ENCODE measurements at regions not wholly inside any gene's neighbourhood (a gene's known extent, or its start where the extent isn't known, plus 50 kb on each side); places are given as distances from the start of the nearest gene placed in this dataset.

DNA sequence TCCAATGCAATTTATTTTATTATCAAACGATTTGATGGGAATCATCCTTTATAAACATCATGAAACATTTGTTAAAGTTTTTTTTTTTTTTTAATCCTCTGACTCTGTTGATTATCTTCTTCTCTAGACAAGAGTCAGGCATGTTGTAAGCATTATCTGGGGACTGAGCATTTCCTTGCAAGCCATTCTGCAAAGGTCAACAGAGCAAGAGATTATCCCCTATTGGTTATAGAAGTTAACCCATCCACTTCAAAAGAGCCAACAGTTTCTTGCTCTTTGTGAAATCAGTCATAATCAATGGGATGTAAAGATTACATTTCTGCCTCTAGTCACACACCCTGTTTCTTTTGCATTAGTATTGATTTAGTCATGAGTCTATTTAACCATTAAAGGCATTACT lies 368.8 kb upstream of the ADGRL4 start:
- Histone ChIP-seq H3K4me1 (ENCODE audit: control insufficient read depth in 4 of 4, insufficient read depth in 4 of 4, low read length in 3 of 4) (peaks cover 0 to 5% (median 0%) of the 10 kb centered on the region in 4 donors), H3K36me3 (ENCODE audit: control insufficient read depth in 4 of 4, insufficient read depth in 3 of 4, low read depth in 1 of 4, low read length in 3 of 4) (no peaks in the 10 kb centered on the region), H3K9ac (ENCODE audit: low read depth in 1 of 2, low read length in 2 of 2) (no peak overlapping the region), H3K27me3 (ENCODE audit: control insufficient read depth in 4 of 4, insufficient read depth in 4 of 4, low read length in 3 of 4) (no peaks in the 10 kb centered on the region), H3K9me3 (ENCODE audit: control insufficient read depth in 4 of 4, low read length in 3 of 4) (no peaks in the 10 kb centered on the region), H3K4me3 (ENCODE audit: low read depth in 1 of 3, low read length in 3 of 3) (no peak overlapping the region), H3K27ac (ENCODE audit: low read depth in 1 of 2, low read length in 2 of 2) (no peak overlapping the region)
- no peak for DNase-seq (ENCODE audit: low spot score)
- TF ChIP-seq GABPA (IDR thresholded peaks at IDR 0.05 in 1 of 2, conservative IDR thresholded peaks at IDR 0.05 in 1 of 2): no peak
- TF ChIP-seq YY1 (IDR thresholded peaks at IDR 0.05): no peak
- no peak for TF ChIP-seq CTCF (IDR thresholded peaks at IDR 0.05; ENCODE audit: low read depth, low read length, missing input control)
- TF ChIP-seq HNF4G (IDR thresholded peaks at IDR 0.05): no peak
- TF ChIP-seq FOXA2 (IDR thresholded peaks at IDR 0.05): no peak
- no peak for TF ChIP-seq FOXA1 (IDR thresholded peaks at IDR 0.05)
- TF ChIP-seq, protein P1, sequence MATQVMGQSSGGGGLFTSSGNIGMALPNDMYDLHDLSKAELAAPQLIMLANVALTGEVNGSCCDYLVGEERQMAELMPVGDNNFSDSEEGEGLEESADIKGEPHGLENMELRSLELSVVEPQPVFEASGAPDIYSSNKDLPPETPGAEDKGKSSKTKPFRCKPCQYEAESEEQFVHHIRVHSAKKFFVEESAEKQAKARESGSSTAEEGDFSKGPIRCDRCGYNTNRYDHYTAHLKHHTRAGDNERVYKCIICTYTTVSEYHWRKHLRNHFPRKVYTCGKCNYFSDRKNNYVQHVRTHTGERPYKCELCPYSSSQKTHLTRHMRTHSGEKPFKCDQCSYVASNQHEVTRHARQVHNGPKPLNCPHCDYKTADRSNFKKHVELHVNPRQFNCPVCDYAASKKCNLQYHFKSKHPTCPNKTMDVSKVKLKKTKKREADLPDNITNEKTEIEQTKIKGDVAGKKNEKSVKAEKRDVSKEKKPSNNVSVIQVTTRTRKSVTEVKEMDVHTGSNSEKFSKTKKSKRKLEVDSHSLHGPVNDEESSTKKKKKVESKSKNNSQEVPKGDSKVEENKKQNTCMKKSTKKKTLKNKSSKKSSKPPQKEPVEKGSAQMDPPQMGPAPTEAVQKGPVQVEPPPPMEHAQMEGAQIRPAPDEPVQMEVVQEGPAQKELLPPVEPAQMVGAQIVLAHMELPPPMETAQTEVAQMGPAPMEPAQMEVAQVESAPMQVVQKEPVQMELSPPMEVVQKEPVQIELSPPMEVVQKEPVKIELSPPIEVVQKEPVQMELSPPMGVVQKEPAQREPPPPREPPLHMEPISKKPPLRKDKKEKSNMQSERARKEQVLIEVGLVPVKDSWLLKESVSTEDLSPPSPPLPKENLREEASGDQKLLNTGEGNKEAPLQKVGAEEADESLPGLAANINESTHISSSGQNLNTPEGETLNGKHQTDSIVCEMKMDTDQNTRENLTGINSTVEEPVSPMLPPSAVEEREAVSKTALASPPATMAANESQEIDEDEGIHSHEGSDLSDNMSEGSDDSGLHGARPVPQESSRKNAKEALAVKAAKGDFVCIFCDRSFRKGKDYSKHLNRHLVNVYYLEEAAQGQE (IDR thresholded peaks at IDR 0.05): no peak
- 13% methylated on average over 1 of the region's 1 CpG for WGBS

GRCh38 chr1:79374397-79374796 lies 367.9 kb upstream of the ADGRL4 start:
- no peaks in the 10 kb centered on the region for H3K27me3 ChIP-seq (ENCODE audit: control insufficient read depth in 4 of 4, insufficient read depth in 4 of 4, low read length in 3 of 4)
- no peaks in the 10 kb centered on the region for H3K9me3 ChIP-seq (ENCODE audit: control insufficient read depth in 4 of 4, low read length in 3 of 4)
- no peak overlapping the region for H3K9ac ChIP-seq (ENCODE audit: low read depth in 1 of 2, low read length in 2 of 2)
- H3K27ac ChIP-seq (ENCODE audit: low read depth in 1 of 2, low read length in 2 of 2): no peak overlapping the region
- TF ChIP-seq TAF1 (conservative IDR thresholded peaks at IDR 0.05) (no peak), NR2F2 (IDR thresholded peaks at IDR 0.05) (no peak), SP1 (IDR thresholded peaks at IDR 0.05) (no peak), CTCF (IDR thresholded peaks at IDR 0.05; ENCODE audit: low read depth, low read length, missing input control) (no peak), EGR1 (IDR thresholded peaks at IDR 0.05; ENCODE audit: low read depth in 2 of 2) (no peak), GABPA (IDR thresholded peaks at IDR 0.05 in 1 of 2, conservative IDR thresholded peaks at IDR 0.05 in 1 of 2) (no peak), YY1 (IDR thresholded peaks at IDR 0.05) (no peak), RAD21 (IDR thresholded peaks at IDR 0.05) (no peak), MAX (IDR thresholded peaks at IDR 0.05) (no peak), HNF4G (IDR thresholded peaks at IDR 0.05) (no peak), ATF3 (IDR thresholded peaks at IDR 0.05) (no peak), FOXA2 (IDR thresholded peaks at IDR 0.05) (no peak), FOXA1 (IDR thresholded peaks at IDR 0.05) (no peak), JUND (IDR thresholded peaks at IDR 0.05) (no peak), RXRA (IDR thresholded peaks at IDR 0.05) (no peak), HNF4A (conservative IDR thresholded peaks at IDR 0.05) (no peak)
- TF ChIP-seq, protein P1 (IDR thresholded peaks at IDR 0.05): no peak
- TF ChIP-seq, protein P2, sequence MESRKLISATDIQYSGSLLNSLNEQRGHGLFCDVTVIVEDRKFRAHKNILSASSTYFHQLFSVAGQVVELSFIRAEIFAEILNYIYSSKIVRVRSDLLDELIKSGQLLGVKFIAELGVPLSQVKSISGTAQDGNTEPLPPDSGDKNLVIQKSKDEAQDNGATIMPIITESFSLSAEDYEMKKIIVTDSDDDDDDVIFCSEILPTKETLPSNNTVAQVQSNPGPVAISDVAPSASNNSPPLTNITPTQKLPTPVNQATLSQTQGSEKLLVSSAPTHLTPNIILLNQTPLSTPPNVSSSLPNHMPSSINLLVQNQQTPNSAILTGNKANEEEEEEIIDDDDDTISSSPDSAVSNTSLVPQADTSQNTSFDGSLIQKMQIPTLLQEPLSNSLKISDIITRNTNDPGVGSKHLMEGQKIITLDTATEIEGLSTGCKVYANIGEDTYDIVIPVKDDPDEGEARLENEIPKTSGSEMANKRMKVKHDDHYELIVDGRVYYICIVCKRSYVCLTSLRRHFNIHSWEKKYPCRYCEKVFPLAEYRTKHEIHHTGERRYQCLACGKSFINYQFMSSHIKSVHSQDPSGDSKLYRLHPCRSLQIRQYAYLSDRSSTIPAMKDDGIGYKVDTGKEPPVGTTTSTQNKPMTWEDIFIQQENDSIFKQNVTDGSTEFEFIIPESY (IDR thresholded peaks at IDR 0.05): no peak
- no peak for DNase-seq (ENCODE audit: low spot score)
- H3K4me1 ChIP-seq (ENCODE audit: control insufficient read depth in 4 of 4, insufficient read depth in 4 of 4, low read length in 3 of 4): peaks cover 0 to 5% (median 0%) of the 10 kb centered on the region in 4 donors
- WGBS: 71% methylated on average over 1 of the region's 1 CpG
- no peaks in the 10 kb centered on the region for H3K36me3 ChIP-seq (ENCODE audit: control insufficient read depth in 4 of 4, insufficient read depth in 3 of 4, low read depth in 1 of 4, low read length in 3 of 4)
- H3K4me3 ChIP-seq (ENCODE audit: low read depth in 1 of 3, low read length in 3 of 3): no peak overlapping the region

Measured in liver (tissue), 8 donors.